PC-9 (cell line): ENCODE measurements at regions not wholly inside any gene's neighbourhood (a gene's known extent, or its start where the extent isn't known, plus 50 kb on each side); places are given as distances from the start of the nearest gene placed in this dataset.

Experiments
- CTCF ChIP-seq: fragments of 200-600 bp; sonication (generic); conservative IDR thresholded peaks from 2 replicates; pipeline ENCODE4 v1.6.1; 2017; ENCODE audit warnings: mixed run types, antibody characterized with exemption, mild to moderate bottlenecking, moderate library complexity
- EZH2 ChIP-seq: fragments of 200-600 bp; sonication (generic); IDR thresholded peaks from 2 replicates; pipeline ENCODE4 v1.8.0; 2017; ENCODE audit warnings: antibody characterized with exemption, low read depth

GRCh38 chr9:95729046-95729445, 146.4 kb upstream of the ERCC6L2 start:
- no peak for TF ChIP-seq CTCF
- TF ChIP-seq EZH2 = no peak
